DOHH2 (cell line): ENCODE measurements at regions not wholly inside any gene's neighbourhood (a gene's known extent, or its start where the extent isn't known, plus 50 kb on each side); places are given as distances from the start of the nearest gene placed in this dataset.

Experiments used
- H3F3A ChIP-seq: fragments of 200-600 bp; sonication (generic), shearing (Covaris generic); 2 replicates; pipeline ENCODE4 v1.6.0; 2016; ENCODE audit warnings: antibody characterized with exemption, mild to moderate bottlenecking; ENCODE audit not compliant: control insufficient read depth, insufficient read depth
- H3K27ac ChIP-seq: fragments of 200-600 bp; sonication (generic); 2 replicates; pipeline ENCODE4 v1.5.1; 2014; ENCODE audit warnings: low read depth, mild to moderate bottlenecking, low read length, moderate library complexity
- H3K27me3 ChIP-seq: fragments of 200-600 bp; sonication (generic); 2 replicates; pipeline ENCODE4 v1.6.1; 2014; ENCODE audit warnings: mild to moderate bottlenecking, low read length, mixed read lengths; ENCODE audit not compliant: control insufficient read depth
- H3K36me3 ChIP-seq: fragments of 200-600 bp; sonication (generic); 2 replicates; pipeline ENCODE4 v1.6.1; 2014; ENCODE audit warnings: mild to moderate bottlenecking, low read length, moderate library complexity, mixed read lengths; ENCODE audit not compliant: control insufficient read depth
- H3K4me1 ChIP-seq: fragments of 200-600 bp; sonication (generic); 2 replicates; pipeline ENCODE4 v1.6.1; 2014; ENCODE audit warnings: mild to moderate bottlenecking, low read length, mixed read lengths; ENCODE audit not compliant: control insufficient read depth
- H3K4me2 ChIP-seq: fragments of 200-600 bp; sonication (generic); 2 replicates; pipeline ENCODE4 v1.6.0; 2014; ENCODE audit warnings: mild to moderate bottlenecking, low read length, moderate library complexity
- H3K4me3 ChIP-seq: fragments of 200-600 bp; sonication (generic); 2 replicates; pipeline ENCODE4 v1.5.1; 2014; ENCODE audit warnings: mild to moderate bottlenecking, low read length, mixed read lengths
- H3K79me2 ChIP-seq: fragments of 200-600 bp; sonication (generic); 2 replicates; pipeline ENCODE4 v1.6.1; 2014; ENCODE audit warnings: mild to moderate bottlenecking, low read length, mixed read lengths; ENCODE audit not compliant: control insufficient read depth
- H3K9me2 ChIP-seq: fragments of 200-600 bp; sonication (generic); replicated peaks from 2 replicates; pipeline ENCODE4 v1.6.1; 2014; ENCODE audit warnings: mild to moderate bottlenecking, low read length, mixed read lengths; ENCODE audit not compliant: control insufficient read depth
- H3K9me3 ChIP-seq: fragments of 200-600 bp; sonication (generic); 2 replicates; pipeline ENCODE4 v1.6.1; 2014; ENCODE audit warnings: antibody characterized with exemption, low read length, mixed read lengths; ENCODE audit not compliant: control insufficient read depth, insufficient read depth
- H4K20me1 ChIP-seq: fragments of 200-600 bp; sonication (generic); 2 replicates; pipeline ENCODE4 v1.6.0; 2014; ENCODE audit warnings: low read depth, mild to moderate bottlenecking, antibody characterized with exemption, low read length, moderate library complexity; ENCODE audit not compliant: control insufficient read depth, insufficient read depth
- EZH2phosphoT487 ChIP-seq: fragments of 200-600 bp; sonication (generic); IDR thresholded peaks from 2 replicates; pipeline ENCODE4 v1.6.1; 2017; ENCODE audit warnings: borderline replicate concordance, mild to moderate bottlenecking, antibody characterized with exemption, low read length, moderate library complexity, mixed read lengths
- TF ChIP-seq, protein P1 (sequence below): fragments of 200-600 bp; sonication (generic); IDR thresholded peaks from one replicate; pipeline ENCODE4 v1.5.1; 2014; ENCODE audit warnings: antibody characterized with exemption, mild to moderate bottlenecking, low read depth, low read length; ENCODE audit not compliant: poor library complexity, severe bottlenecking

DNA sequence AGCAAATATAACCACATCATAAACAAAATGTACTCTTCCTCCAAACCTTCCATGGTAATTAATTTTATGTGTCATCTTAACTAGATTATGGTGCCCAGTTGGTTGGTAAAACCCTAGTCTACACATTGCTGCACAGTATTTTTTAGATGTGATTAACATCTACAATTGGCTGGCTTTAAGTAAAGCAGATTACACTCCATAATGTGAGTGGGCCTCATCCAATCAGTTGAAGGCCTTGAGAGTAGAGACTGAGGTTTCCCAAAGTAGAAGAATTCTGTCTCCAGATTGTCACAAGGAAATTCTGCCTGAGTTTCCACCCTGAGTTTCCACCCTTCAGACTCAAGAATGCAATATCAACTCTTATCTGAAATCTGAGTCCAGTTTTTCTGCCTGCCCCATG lies 128.4 kb upstream of the USP25 start:
- H3K36me3 ChIP-seq, result no peaks in the 10 kb centered on the region
- no peaks in the 10 kb centered on the region for H3K79me2 ChIP-seq
- no peak overlapping the region for H3K4me3 ChIP-seq
- H3K27ac ChIP-seq, result no peak overlapping the region
- H3F3A ChIP-seq, result no peaks in the 10 kb centered on the region
- H3K4me1 ChIP-seq, result no peaks in the 10 kb centered on the region
- no peaks in the 10 kb centered on the region; the same call in 1 of the 2 replicates for H3K9me3 ChIP-seq
- no peaks in the 10 kb centered on the region for H4K20me1 ChIP-seq
- H3K27me3 ChIP-seq, result no peaks in the 10 kb centered on the region
- TF ChIP-seq, protein P1, sequence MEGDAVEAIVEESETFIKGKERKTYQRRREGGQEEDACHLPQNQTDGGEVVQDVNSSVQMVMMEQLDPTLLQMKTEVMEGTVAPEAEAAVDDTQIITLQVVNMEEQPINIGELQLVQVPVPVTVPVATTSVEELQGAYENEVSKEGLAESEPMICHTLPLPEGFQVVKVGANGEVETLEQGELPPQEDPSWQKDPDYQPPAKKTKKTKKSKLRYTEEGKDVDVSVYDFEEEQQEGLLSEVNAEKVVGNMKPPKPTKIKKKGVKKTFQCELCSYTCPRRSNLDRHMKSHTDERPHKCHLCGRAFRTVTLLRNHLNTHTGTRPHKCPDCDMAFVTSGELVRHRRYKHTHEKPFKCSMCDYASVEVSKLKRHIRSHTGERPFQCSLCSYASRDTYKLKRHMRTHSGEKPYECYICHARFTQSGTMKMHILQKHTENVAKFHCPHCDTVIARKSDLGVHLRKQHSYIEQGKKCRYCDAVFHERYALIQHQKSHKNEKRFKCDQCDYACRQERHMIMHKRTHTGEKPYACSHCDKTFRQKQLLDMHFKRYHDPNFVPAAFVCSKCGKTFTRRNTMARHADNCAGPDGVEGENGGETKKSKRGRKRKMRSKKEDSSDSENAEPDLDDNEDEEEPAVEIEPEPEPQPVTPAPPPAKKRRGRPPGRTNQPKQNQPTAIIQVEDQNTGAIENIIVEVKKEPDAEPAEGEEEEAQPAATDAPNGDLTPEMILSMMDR, result no peak
- no peak for TF ChIP-seq EZH2phosphoT487
- no peaks in the 10 kb centered on the region for H3K9me2 ChIP-seq
- no peak overlapping the region for H3K4me2 ChIP-seq

DNA sequence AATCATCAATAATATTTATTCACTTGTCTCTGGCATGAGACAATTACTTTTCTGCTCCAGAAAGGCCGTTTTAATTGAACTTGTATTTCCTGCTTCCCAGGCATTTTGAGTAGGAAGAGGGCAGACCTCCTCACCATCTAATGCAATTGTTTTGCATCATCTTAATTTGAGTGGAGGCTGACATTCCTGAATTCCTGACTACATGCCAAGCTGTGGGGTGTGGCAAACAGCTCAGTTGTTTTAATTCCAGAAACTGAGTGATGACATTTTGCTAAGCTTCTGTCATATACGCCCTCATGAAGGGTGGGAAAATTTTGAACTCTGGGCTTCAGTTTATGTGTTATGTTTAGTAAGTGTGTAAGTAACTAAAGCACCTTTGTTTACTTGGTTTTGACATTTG lies 125.4 kb upstream of the USP25 start:
- no peaks in the 10 kb centered on the region for H3K4me1 ChIP-seq
- H3F3A ChIP-seq, result no peaks in the 10 kb centered on the region
- no peak overlapping the region for H3K4me2 ChIP-seq
- H3K9me3 ChIP-seq, result no peaks in the 10 kb centered on the region; the same call in 1 of the 2 replicates
- H3K36me3 ChIP-seq, result no peaks in the 10 kb centered on the region
- H3K27me3 ChIP-seq, result no peaks in the 10 kb centered on the region
- H3K4me3 ChIP-seq, result no peak overlapping the region
- no peaks in the 10 kb centered on the region for H3K79me2 ChIP-seq
- no peaks in the 10 kb centered on the region for H3K9me2 ChIP-seq
- no peak overlapping the region for H3K27ac ChIP-seq
- no peaks in the 10 kb centered on the region for H4K20me1 ChIP-seq
- TF ChIP-seq, protein P1, result no peak
- TF ChIP-seq EZH2phosphoT487, result no peak

DNA sequence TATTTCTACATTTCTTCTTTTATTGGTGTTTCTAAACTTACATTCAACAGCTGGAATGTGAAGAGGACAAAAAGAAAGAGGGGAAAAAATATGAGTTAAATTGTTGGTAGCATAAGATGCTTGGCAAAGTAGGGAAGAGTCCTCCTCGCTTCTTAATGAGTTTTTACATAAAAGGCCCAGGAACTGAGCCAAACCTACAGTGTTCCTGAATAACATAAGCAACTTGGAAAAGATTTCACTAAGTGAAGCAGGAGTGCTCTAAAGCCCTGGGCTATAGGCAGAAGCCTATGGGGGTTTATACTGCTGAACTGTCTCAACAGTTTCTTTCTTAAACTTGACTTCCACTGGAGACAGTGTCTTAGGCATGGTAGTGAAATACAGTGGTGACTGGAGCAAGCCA lies 115.0 kb upstream of the USP25 start:
- Histone ChIP-seq H3K4me3 (no peak overlapping the region), H3F3A (no peaks in the 10 kb centered on the region), H3K27me3 (no peaks in the 10 kb centered on the region), H3K79me2 (no peaks in the 10 kb centered on the region), H3K27ac (no peak overlapping the region), H3K36me3 (no peaks in the 10 kb centered on the region), H3K4me2 (no peak overlapping the region), H3K9me3 (no peaks in the 10 kb centered on the region), H4K20me1 (no peaks in the 10 kb centered on the region), H3K9me2 (no peaks in the 10 kb centered on the region), H3K4me1 (no peaks in the 10 kb centered on the region)
- no peak for TF ChIP-seq EZH2phosphoT487
- TF ChIP-seq, protein P1, result no peak
